ENCODE measurements at regions not wholly inside any gene's neighbourhood (a gene's known extent, or its start where the extent isn't known, plus 50 kb on each side); places are given as distances from the start of the nearest gene placed in this dataset.

DNA sequence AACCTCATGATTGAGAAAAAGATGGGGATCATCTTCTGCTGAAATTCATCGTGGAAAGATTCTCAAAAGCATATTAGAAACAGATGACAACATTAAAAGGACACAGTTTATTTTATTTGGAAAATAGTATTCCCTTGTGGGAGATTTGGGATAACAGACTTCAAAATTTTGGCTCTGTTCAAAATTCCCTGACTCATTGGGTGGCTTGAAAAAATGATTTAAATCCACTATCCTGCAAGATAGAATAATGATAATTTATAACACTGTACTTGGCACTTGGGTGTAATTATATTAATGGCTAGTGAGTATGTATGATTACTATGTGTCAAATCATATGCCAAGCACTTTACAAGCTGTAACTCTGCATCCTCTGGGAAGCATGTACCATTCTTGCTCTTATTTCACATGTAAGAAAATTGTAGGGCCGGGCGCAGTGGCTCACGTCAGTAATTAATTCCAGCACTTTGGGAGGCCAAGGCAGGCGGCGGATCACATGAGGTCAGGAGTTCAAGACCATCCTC is 128.8 kb downstream of the LMNTD1 start:
- TF ChIP-seq, protein P1, sequence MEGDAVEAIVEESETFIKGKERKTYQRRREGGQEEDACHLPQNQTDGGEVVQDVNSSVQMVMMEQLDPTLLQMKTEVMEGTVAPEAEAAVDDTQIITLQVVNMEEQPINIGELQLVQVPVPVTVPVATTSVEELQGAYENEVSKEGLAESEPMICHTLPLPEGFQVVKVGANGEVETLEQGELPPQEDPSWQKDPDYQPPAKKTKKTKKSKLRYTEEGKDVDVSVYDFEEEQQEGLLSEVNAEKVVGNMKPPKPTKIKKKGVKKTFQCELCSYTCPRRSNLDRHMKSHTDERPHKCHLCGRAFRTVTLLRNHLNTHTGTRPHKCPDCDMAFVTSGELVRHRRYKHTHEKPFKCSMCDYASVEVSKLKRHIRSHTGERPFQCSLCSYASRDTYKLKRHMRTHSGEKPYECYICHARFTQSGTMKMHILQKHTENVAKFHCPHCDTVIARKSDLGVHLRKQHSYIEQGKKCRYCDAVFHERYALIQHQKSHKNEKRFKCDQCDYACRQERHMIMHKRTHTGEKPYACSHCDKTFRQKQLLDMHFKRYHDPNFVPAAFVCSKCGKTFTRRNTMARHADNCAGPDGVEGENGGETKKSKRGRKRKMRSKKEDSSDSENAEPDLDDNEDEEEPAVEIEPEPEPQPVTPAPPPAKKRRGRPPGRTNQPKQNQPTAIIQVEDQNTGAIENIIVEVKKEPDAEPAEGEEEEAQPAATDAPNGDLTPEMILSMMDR (IDR thresholded peaks at IDR 0.05; ENCODE audit: insufficient read depth, low read length) = no peak
- TF ChIP-seq POLR2AphosphoS5 (IDR thresholded peaks at IDR 0.05; ENCODE audit: low read depth) (no peak), SPI1 (IDR thresholded peaks at IDR 0.05; ENCODE audit: borderline replicate concordance, low read depth) (no peak)
- TF ChIP-seq, protein P2, sequence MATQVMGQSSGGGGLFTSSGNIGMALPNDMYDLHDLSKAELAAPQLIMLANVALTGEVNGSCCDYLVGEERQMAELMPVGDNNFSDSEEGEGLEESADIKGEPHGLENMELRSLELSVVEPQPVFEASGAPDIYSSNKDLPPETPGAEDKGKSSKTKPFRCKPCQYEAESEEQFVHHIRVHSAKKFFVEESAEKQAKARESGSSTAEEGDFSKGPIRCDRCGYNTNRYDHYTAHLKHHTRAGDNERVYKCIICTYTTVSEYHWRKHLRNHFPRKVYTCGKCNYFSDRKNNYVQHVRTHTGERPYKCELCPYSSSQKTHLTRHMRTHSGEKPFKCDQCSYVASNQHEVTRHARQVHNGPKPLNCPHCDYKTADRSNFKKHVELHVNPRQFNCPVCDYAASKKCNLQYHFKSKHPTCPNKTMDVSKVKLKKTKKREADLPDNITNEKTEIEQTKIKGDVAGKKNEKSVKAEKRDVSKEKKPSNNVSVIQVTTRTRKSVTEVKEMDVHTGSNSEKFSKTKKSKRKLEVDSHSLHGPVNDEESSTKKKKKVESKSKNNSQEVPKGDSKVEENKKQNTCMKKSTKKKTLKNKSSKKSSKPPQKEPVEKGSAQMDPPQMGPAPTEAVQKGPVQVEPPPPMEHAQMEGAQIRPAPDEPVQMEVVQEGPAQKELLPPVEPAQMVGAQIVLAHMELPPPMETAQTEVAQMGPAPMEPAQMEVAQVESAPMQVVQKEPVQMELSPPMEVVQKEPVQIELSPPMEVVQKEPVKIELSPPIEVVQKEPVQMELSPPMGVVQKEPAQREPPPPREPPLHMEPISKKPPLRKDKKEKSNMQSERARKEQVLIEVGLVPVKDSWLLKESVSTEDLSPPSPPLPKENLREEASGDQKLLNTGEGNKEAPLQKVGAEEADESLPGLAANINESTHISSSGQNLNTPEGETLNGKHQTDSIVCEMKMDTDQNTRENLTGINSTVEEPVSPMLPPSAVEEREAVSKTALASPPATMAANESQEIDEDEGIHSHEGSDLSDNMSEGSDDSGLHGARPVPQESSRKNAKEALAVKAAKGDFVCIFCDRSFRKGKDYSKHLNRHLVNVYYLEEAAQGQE (IDR thresholded peaks at IDR 0.05; ENCODE audit: insufficient replicate concordance, low read depth) = no peak
- no peak overlapping the region for H3K4me3 ChIP-seq (replicated peaks; ENCODE audit: insufficient read depth, low read length)
- no peak for DNase-seq (ENCODE audit: low read depth in 1 of 2, low spot score in 1 of 2)
- peaks cover 3% of the 10 kb centered on the region for H3K27me3 ChIP-seq (ENCODE audit: insufficient read depth, poor library complexity, severe bottlenecking)
- H3K27ac ChIP-seq (replicated peaks) = no peak overlapping the region

DNA sequence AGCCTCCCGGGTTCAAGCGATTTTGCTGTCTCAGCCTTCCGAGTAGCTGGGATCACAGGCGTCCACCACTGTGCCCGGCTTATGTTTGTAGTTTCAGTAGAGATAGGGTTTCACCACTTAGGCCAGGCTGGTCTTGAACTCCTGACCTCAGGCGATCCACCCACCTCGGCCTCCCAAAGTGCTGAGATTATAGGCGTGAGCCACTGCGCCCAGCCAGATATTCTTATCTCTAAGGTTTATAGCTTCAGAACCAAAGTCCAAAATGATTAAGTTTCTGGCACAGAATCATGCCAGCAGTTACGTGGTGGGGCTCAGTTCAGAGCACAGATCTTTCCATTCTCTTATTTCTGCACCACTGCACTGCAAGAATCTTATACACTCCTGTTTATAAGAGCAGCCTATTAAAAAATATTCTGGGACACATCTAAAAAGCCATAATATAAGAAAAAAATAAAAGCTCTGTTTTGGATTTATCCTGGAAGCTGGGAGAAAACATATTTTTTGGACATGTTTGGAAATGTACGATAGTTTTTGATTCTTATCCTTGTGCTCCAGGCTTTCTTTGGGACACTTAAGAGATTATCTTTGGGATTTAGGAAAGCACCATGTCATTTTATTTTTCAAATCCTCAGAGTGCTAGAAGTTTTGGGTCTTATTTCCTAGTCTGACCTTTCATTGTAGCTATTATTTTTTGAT is 129.6 kb downstream of the LMNTD1 start:
- DNase-seq (ENCODE audit: low read depth in 1 of 2, low spot score in 1 of 2) = no peak
- H3K27me3 ChIP-seq (ENCODE audit: insufficient read depth, poor library complexity, severe bottlenecking) = peaks cover 3% of the 10 kb centered on the region
- no peak overlapping the region for H3K27ac ChIP-seq (replicated peaks)
- H3K4me3 ChIP-seq (replicated peaks; ENCODE audit: insufficient read depth, low read length) = no peak overlapping the region
- TF ChIP-seq GABPA (IDR thresholded peaks at IDR 0.05; ENCODE audit: low read depth) (no peak), POLR2AphosphoS5 (IDR thresholded peaks at IDR 0.05; ENCODE audit: low read depth) (no peak), SPI1 (IDR thresholded peaks at IDR 0.05; ENCODE audit: borderline replicate concordance, low read depth) (no peak)
- TF ChIP-seq, protein P2 (IDR thresholded peaks at IDR 0.05; ENCODE audit: insufficient replicate concordance, low read depth) = no peak
- TF ChIP-seq, protein P1 (IDR thresholded peaks at IDR 0.05; ENCODE audit: insufficient read depth, low read length) = no peak

DNA sequence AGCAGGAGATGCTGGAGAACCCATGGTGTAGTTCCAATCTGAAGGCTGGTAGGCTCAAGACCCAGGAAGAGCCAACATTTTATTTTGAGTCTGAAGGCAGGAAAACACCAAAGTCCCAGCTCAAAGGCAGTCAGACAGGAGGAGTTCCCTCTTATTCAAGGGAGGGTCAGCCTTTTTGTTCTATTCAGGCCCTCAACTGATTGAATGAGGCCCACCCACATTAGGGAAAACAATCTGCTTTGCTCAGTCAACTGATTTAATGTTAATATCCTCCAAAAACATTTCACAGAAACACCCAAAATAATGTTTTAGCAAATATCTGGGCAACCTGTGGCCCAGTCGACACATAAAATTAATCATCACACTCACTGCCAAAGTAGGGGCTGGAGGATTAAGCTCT is 130.8 kb downstream of the LMNTD1 start:
- Histone ChIP-seq H3K4me3 (replicated peaks; ENCODE audit: insufficient read depth, low read length) (no peak overlapping the region), H3K27ac (replicated peaks) (no peak overlapping the region), H3K27me3 (ENCODE audit: insufficient read depth, poor library complexity, severe bottlenecking) (no peaks in the 10 kb centered on the region)
- no peak for DNase-seq (ENCODE audit: low read depth in 1 of 2, low spot score in 1 of 2)
- TF ChIP-seq POLR2AphosphoS5 (IDR thresholded peaks at IDR 0.05; ENCODE audit: low read depth) (no peak), GABPA (IDR thresholded peaks at IDR 0.05; ENCODE audit: low read depth) (no peak), SPI1 (IDR thresholded peaks at IDR 0.05; ENCODE audit: borderline replicate concordance, low read depth) (no peak)
- TF ChIP-seq, protein P2 (IDR thresholded peaks at IDR 0.05; ENCODE audit: insufficient replicate concordance, low read depth) = no peak
- TF ChIP-seq, protein P1 (IDR thresholded peaks at IDR 0.05; ENCODE audit: insufficient read depth, low read length) = no peak

All from HL-60 (cell line).